PC-3 (cell line): ENCODE measurements at regions not wholly inside any gene's neighbourhood (a gene's known extent, or its start where the extent isn't known, plus 50 kb on each side); places are given as distances from the start of the nearest gene placed in this dataset.
"Not testable (repeated sequence)": the region's sequence is repeated elsewhere in the genome, so short reads cannot be mapped to it uniquely, and the experiment has no call there.

Source experiments
- ATAC-seq: fragments of 200-7000 bp; cut with Tn5 transposase; 2 replicates; pipeline ENCODE4 v1.9.1; 2020; ENCODE audit warnings: mild to moderate bottlenecking, moderate library complexity
- BruUV-seq: library from RNA; stranded (reverse); fragments of 400-500 nt; replicated peaks from 2 replicates; lab custom pipeline; 2021; lab: Mats Ljungman, UMichigan
- CTCF ChIA-PET: fragments of 300-600 bp; sonication (Branson Sonifier 250); formaldehyde crosslinking; loops from one replicate; lab custom pipeline; 2022; ENCODE audit warnings: antibody characterized with exemption; lab: Charles Lee
- POLR2A ChIA-PET: fragments of 300-600 bp; sonication (Branson Sonifier 250); formaldehyde crosslinking; loops from one replicate; lab custom pipeline; 2022; ENCODE audit warnings: antibody characterized with exemption; ENCODE audit not compliant: unreplicated experiment; lab: Charles Lee
- DNase-seq: peaks from one replicate; pipeline ENCODE4 v3.0.0-alpha.2; 2015
- H2AFZ ChIP-seq: fragments of 300-600 bp; sonication (generic); 2 replicates; pipeline ENCODE4 v1.6.0; 2016; ENCODE audit warnings: antibody characterized with exemption, low read length
- H3F3A ChIP-seq: fragments of 300-600 bp; sonication (generic); one replicate; pipeline ENCODE4 v1.6.0; 2017; ENCODE audit warnings: antibody characterized with exemption, low read length, control low read depth, mild to moderate bottlenecking; ENCODE audit not compliant: unreplicated experiment
- H3K27ac ChIP-seq: fragments of 300-600 bp; sonication (generic); 2 replicates; pipeline ENCODE4 v1.5.1; 2016; ENCODE audit warnings: mild to moderate bottlenecking, low read length
- H3K27me3 ChIP-seq: fragments of 300-600 bp; sonication (generic); 2 replicates; pipeline ENCODE4 v1.6.1; 2016; ENCODE audit warnings: low read length, mixed read lengths
- H3K36me3 ChIP-seq: fragments of 300-600 bp; sonication (generic); 2 replicates; pipeline ENCODE4 v1.6.1; 2016; ENCODE audit warnings: low read depth, mixed run types, low read length, mixed read lengths
- H3K4me1 ChIP-seq: fragments of 300-600 bp; sonication (generic); 2 replicates; pipeline ENCODE4 v1.5.1; 2016; ENCODE audit warnings: low read length; ENCODE audit not compliant: insufficient read depth
- H3K4me2 ChIP-seq: fragments of 300-600 bp; sonication (generic); 2 replicates; pipeline ENCODE4 v1.6.0; 2016; ENCODE audit warnings: low read length
- H3K4me3 ChIP-seq: fragments of 300-600 bp; sonication (generic); 2 replicates; pipeline ENCODE4 v1.5.1; 2016; ENCODE audit warnings: mild to moderate bottlenecking, low read length, mixed read lengths
- H3K79me2 ChIP-seq: fragments of 300-600 bp; sonication (generic); 2 replicates; pipeline ENCODE4 v1.6.1; 2017; ENCODE audit warnings: low read length, mixed read lengths
- H3K9ac ChIP-seq: fragments of 300-600 bp; sonication (generic); 2 replicates; pipeline ENCODE4 v1.6.0; 2016; ENCODE audit warnings: mild to moderate bottlenecking, low read length
- H3K9me2 ChIP-seq: fragments of 300-600 bp; sonication (generic); replicated peaks from 2 replicates; pipeline ENCODE4 v1.6.1; 2016; ENCODE audit warnings: mixed run types, low read length, mixed read lengths
- H3K9me3 ChIP-seq: fragments of 300-600 bp; sonication (generic); 2 replicates; pipeline ENCODE4 v1.6.1; 2016; ENCODE audit warnings: low read length, mixed read lengths
- H4K20me1 ChIP-seq: fragments of 300-600 bp; sonication (generic); 2 replicates; pipeline ENCODE4 v1.6.1; 2016; ENCODE audit warnings: low read length, mixed read lengths
- CTCF ChIP-seq: fragments of 300-600 bp; sonication (generic); conservative IDR thresholded peaks from 2 replicates; pipeline ENCODE4 v1.5.1; 2017; ENCODE audit warnings: antibody characterized with exemption, low read depth, mild to moderate bottlenecking, low read length
- EZH2 ChIP-seq: fragments of 300-600 bp; sonication (generic); IDR thresholded peaks from one replicate; pipeline ENCODE4 v1.6.1; 2017; ENCODE audit warnings: antibody characterized with exemption, mild to moderate bottlenecking, low read length; ENCODE audit not compliant: unreplicated experiment
- EZH2phosphoT487 ChIP-seq: fragments of 300-600 bp; sonication (generic); IDR thresholded peaks from 2 replicates; pipeline ENCODE4 v1.6.1; 2018; ENCODE audit warnings: mild to moderate bottlenecking, antibody characterized with exemption, low read length, borderline replicate concordance
- intact Hi-C: fragments of 100-400 bp; cut with micrococcal nuclease; formaldehyde crosslinking; loops from 2 replicates; pipeline ENCODE4 v1.9.0; 2023

- intact Hi-C loops: no loop called here
- POLR2A ChIA-PET: no interaction called here
- Histone ChIP-seq H3K4me3 (no peak overlapping the region), H3K9me3 (no peaks in the 10 kb centered on the region), H3K36me3 (no peaks in the 10 kb centered on the region), H3K9ac (no peak overlapping the region), H3K4me2 (no peak overlapping the region), H2AFZ (no peak overlapping the region), H3F3A (no peaks in the 10 kb centered on the region), H3K79me2 (no peaks in the 10 kb centered on the region), H3K9me2 (0 out of 2 replicates have a peak, but pooled peaks cover 3% of the 10 kb centered on the region), H4K20me1 (no peaks in the 10 kb centered on the region), H3K27me3 (no peaks in the 10 kb centered on the region), H3K4me1 (peaks cover 15% of the 10 kb centered on the region), H3K27ac (no peak overlapping the region)
- CTCF ChIA-PET: no interaction called here
- no peak for ATAC-seq
- no peak for TF ChIP-seq EZH2
- no peak for TF ChIP-seq CTCF
- TF ChIP-seq EZH2phosphoT487: no peak
- no peak for DNase-seq
- no TSS peak for BruUV-seq
Observed at GRCh38 chr1:43015269-43015668, 56.6 kb upstream of the SLC2A1 start.

GRCh38 chr1:43014579-43014978 is 55.9 kb upstream of the SLC2A1 start:
- BruUV-seq, ATAC-seq, CTCF ChIA-PET, H3K27ac ChIP-seq, intact Hi-C loops, H2AFZ ChIP-seq, DNase-seq, H3K9me2 ChIP-seq, H3K79me2 ChIP-seq, H3F3A ChIP-seq, H3K9ac ChIP-seq, H3K4me2 ChIP-seq, H3K9me3 ChIP-seq, H3K27me3 ChIP-seq, H3K36me3 ChIP-seq, POLR2A ChIA-PET, H3K4me3 ChIP-seq, H4K20me1 ChIP-seq: not testable (repeated sequence)
- H3K4me1 ChIP-seq: peaks cover 15% of the 10 kb centered on the region

GRCh38 chr1:43011020-43011419 is 52.4 kb upstream of the SLC2A1 start:
- Histone ChIP-seq H3K4me1 (peaks cover 15% of the 10 kb centered on the region), H3K27me3 (no peaks in the 10 kb centered on the region), H3K4me2 (no peak overlapping the region), H3K36me3 (no peaks in the 10 kb centered on the region), H3K9me3 (no peaks in the 10 kb centered on the region), H3F3A (no peaks in the 10 kb centered on the region), H2AFZ (no peak overlapping the region), H3K79me2 (no peaks in the 10 kb centered on the region), H3K9ac (no peak overlapping the region), H4K20me1 (no peaks in the 10 kb centered on the region), H3K9me2 (0 out of 2 replicates have a peak, but pooled peaks cover 3% of the 10 kb centered on the region), H3K4me3 (no peak overlapping the region), H3K27ac (no peak overlapping the region)
- POLR2A ChIA-PET: no interaction called here
- CTCF ChIA-PET: no interaction called here
- intact Hi-C loops: no loop called here
- TF ChIP-seq CTCF: no peak
- TF ChIP-seq EZH2: no peak
- no peak for TF ChIP-seq EZH2phosphoT487
- no TSS peak for BruUV-seq
- ATAC-seq (no peak), DNase-seq (no peak)
